Activated T-helper 2 cell treated with anti-CD3 and anti-CD28 coated beads, Interferon-gamma antibody, Interleukin-2, Interleukin-4, amounts not matched to agents 10 μg/mL and 5 μg/mL and 100 μg/mL, durations not matched to agents 14 hours and 24 hours and 36 hours (primary cell): ENCODE measurements at regions not wholly inside any gene's neighbourhood (a gene's known extent, or its start where the extent isn't known, plus 50 kb on each side); places are given as distances from the start of the nearest gene placed in this dataset.

Experiments
- DNase-seq: peaks from one replicate; pipeline ENCODE4 v3.0.0; 2021; ENCODE audit warnings: low spot score
- H3K27ac Mint-ChIP-seq: one replicate; pipeline ENCODE4 v1.8.0; 2021; ENCODE audit warnings: mixed read lengths
- H3K27me3 Mint-ChIP-seq: one replicate; pipeline ENCODE4 v1.8.0; 2021; ENCODE audit warnings: low read depth, mixed read lengths
- H3K36me3 Mint-ChIP-seq: one replicate; pipeline ENCODE4 v1.8.0; 2021; ENCODE audit warnings: low read depth, mixed read lengths
- H3K4me1 Mint-ChIP-seq: one replicate; pipeline ENCODE4 v1.8.0; 2021; ENCODE audit warnings: low read depth, mixed read lengths
- H3K4me3 Mint-ChIP-seq: one replicate; pipeline ENCODE4 v1.8.0; 2021; ENCODE audit warnings: low read depth, mild to moderate bottlenecking, moderate library complexity, mixed read lengths
- H3K9me3 Mint-ChIP-seq: one replicate; pipeline ENCODE4 v1.8.0; 2021; ENCODE audit warnings: mixed read lengths
- intact Hi-C: fragments of 100-400 bp; cut with micrococcal nuclease; formaldehyde crosslinking; loops from one replicate; pipeline ENCODE4 v1.15.1; 2023

- intact Hi-C loops = no loop called here
- no peak overlapping the region for H3K27ac Mint-ChIP-seq
- peaks cover 3% of the 10 kb centered on the region for H3K27me3 Mint-ChIP-seq
- DNase-seq = no peak
- H3K36me3 Mint-ChIP-seq = no peaks in the 10 kb centered on the region
- no peaks in the 10 kb centered on the region for H3K9me3 Mint-ChIP-seq
- H3K4me3 Mint-ChIP-seq = no peak overlapping the region
- H3K4me1 Mint-ChIP-seq = peaks cover 12% of the 10 kb centered on the region
Observed at GRCh38 chr2:129059476-129059875, 740.8 kb upstream of the HS6ST1 start.

GRCh38 chr2:129061069-129061768, 742.6 kb upstream of the HS6ST1 start:
- Mint-ChIP-seq H3K4me3 (no peak overlapping the region), H3K9me3 (no peaks in the 10 kb centered on the region), H3K4me1 (peaks cover 12% of the 10 kb centered on the region), H3K36me3 (no peaks in the 10 kb centered on the region), H3K27ac (no peak overlapping the region), H3K27me3 (peaks cover 3% of the 10 kb centered on the region)
- DNase-seq = peak; percentile 30
- intact Hi-C loops = no loop called here

GRCh38 chr2:129061769-129062121, 743.1 kb upstream of the HS6ST1 start:
- Mint-ChIP-seq H3K4me1 (peaks cover 12% of the 10 kb centered on the region), H3K27me3 (peaks cover 3% of the 10 kb centered on the region), H3K9me3 (no peaks in the 10 kb centered on the region), H3K36me3 (no peaks in the 10 kb centered on the region), H3K4me3 (no peak overlapping the region), H3K27ac (no peak overlapping the region)
- intact Hi-C loops = no loop called here
- no peak for DNase-seq

- no peak overlapping the region for H3K4me3 Mint-ChIP-seq
- H3K9me3 Mint-ChIP-seq = no peaks in the 10 kb centered on the region
- H3K27ac Mint-ChIP-seq = no peak overlapping the region
- H3K4me1 Mint-ChIP-seq = peaks cover 10% of the 10 kb centered on the region
- no peak for DNase-seq
- no peaks in the 10 kb centered on the region for H3K36me3 Mint-ChIP-seq
- peaks cover 3% of the 10 kb centered on the region for H3K27me3 Mint-ChIP-seq
- intact Hi-C loops = no loop called here
Observed at GRCh38 chr2:129062146-129062912, 743.7 kb upstream of the HS6ST1 start.

- peaks cover 3% of the 10 kb centered on the region for H3K4me1 Mint-ChIP-seq
- H3K27me3 Mint-ChIP-seq = peaks cover 3% of the 10 kb centered on the region
- H3K4me3 Mint-ChIP-seq = no peak overlapping the region
- H3K9me3 Mint-ChIP-seq = no peaks in the 10 kb centered on the region
- H3K36me3 Mint-ChIP-seq = no peaks in the 10 kb centered on the region
- intact Hi-C loops = no loop called here
- H3K27ac Mint-ChIP-seq = no peak overlapping the region
- no peak for DNase-seq
Observed at GRCh38 chr2:129067070-129067469, 748.4 kb upstream of the HS6ST1 start.

GRCh38 chr2:129067953-129068352, 749.3 kb upstream of the HS6ST1 start:
- no peak overlapping the region for H3K27ac Mint-ChIP-seq
- intact Hi-C loops = no loop called here
- no peaks in the 10 kb centered on the region for H3K9me3 Mint-ChIP-seq
- H3K4me1 Mint-ChIP-seq = no peaks in the 10 kb centered on the region
- H3K36me3 Mint-ChIP-seq = no peaks in the 10 kb centered on the region
- H3K27me3 Mint-ChIP-seq = no peaks in the 10 kb centered on the region
- DNase-seq = no peak
- no peak overlapping the region for H3K4me3 Mint-ChIP-seq

GRCh38 chr2:129068543-129068942, 749.9 kb upstream of the HS6ST1 start:
- H3K27me3 Mint-ChIP-seq = no peaks in the 10 kb centered on the region
- DNase-seq = no peak
- H3K4me3 Mint-ChIP-seq = no peak overlapping the region
- H3K36me3 Mint-ChIP-seq = no peaks in the 10 kb centered on the region
- intact Hi-C loops = no loop called here
- H3K9me3 Mint-ChIP-seq = no peaks in the 10 kb centered on the region
- H3K4me1 Mint-ChIP-seq = no peaks in the 10 kb centered on the region
- no peak overlapping the region for H3K27ac Mint-ChIP-seq

GRCh38 chr2:129069875-129070594, 751.4 kb upstream of the HS6ST1 start:
- no peak for DNase-seq
- no peaks in the 10 kb centered on the region for H3K4me1 Mint-ChIP-seq
- no peaks in the 10 kb centered on the region for H3K27me3 Mint-ChIP-seq
- intact Hi-C loops = no loop called here
- H3K36me3 Mint-ChIP-seq = no peaks in the 10 kb centered on the region
- H3K4me3 Mint-ChIP-seq = no peak overlapping the region
- H3K27ac Mint-ChIP-seq = no peak overlapping the region
- H3K9me3 Mint-ChIP-seq = no peaks in the 10 kb centered on the region

- Mint-ChIP-seq H3K36me3 (no peaks in the 10 kb centered on the region), H3K9me3 (no peaks in the 10 kb centered on the region), H3K27me3 (no peaks in the 10 kb centered on the region), H3K27ac (no peak overlapping the region), H3K4me1 (no peaks in the 10 kb centered on the region), H3K4me3 (no peak overlapping the region)
- no peak for DNase-seq
- intact Hi-C loops = no loop called here
Observed at GRCh38 chr2:129070663-129071062, 752.0 kb upstream of the HS6ST1 start.

GRCh38 chr2:129071531-129071930, 752.9 kb upstream of the HS6ST1 start:
- Mint-ChIP-seq H3K4me3 (no peak overlapping the region), H3K4me1 (no peaks in the 10 kb centered on the region), H3K27me3 (no peaks in the 10 kb centered on the region), H3K27ac (no peak overlapping the region), H3K36me3 (no peaks in the 10 kb centered on the region), H3K9me3 (no peaks in the 10 kb centered on the region)
- intact Hi-C loops = no loop called here
- DNase-seq = no peak

GRCh38 chr2:129074298-129074920, 755.7 kb upstream of the HS6ST1 start:
- no peaks in the 10 kb centered on the region for H3K27me3 Mint-ChIP-seq
- H3K4me1 Mint-ChIP-seq = no peaks in the 10 kb centered on the region
- no peaks in the 10 kb centered on the region for H3K36me3 Mint-ChIP-seq
- H3K27ac Mint-ChIP-seq = no peak overlapping the region
- H3K9me3 Mint-ChIP-seq = no peaks in the 10 kb centered on the region
- H3K4me3 Mint-ChIP-seq = no peak overlapping the region
- no peak for DNase-seq
- intact Hi-C loops = no loop called here

- H3K9me3 Mint-ChIP-seq = no peaks in the 10 kb centered on the region
- no peak for DNase-seq
- no peaks in the 10 kb centered on the region for H3K27me3 Mint-ChIP-seq
- H3K4me1 Mint-ChIP-seq = no peaks in the 10 kb centered on the region
- no peak overlapping the region for H3K27ac Mint-ChIP-seq
- no peaks in the 10 kb centered on the region for H3K36me3 Mint-ChIP-seq
- no peak overlapping the region for H3K4me3 Mint-ChIP-seq
- intact Hi-C loops = no loop called here
Observed at GRCh38 chr2:129078548-129078947, 759.9 kb upstream of the HS6ST1 start.
